Omental fat pad (tissue), 3 donors: ENCODE measurements at regions not wholly inside any gene's neighbourhood (a gene's known extent, or its start where the extent isn't known, plus 50 kb on each side); places are given as distances from the start of the nearest gene placed in this dataset.

Experiments
- ATAC-seq: fragments of 150-250 bp; one replicate; pipeline ENCODE4 v1.9.1; 2016; ENCODE audit warnings: mild to moderate bottlenecking, moderate library complexity; ENCODE audit not compliant: low FRiP score
- DNase-seq: peaks from one replicate; pipeline ENCODE4 v3.0.0-alpha.2; 2019; ENCODE audit warnings: low spot score
- TF ChIP-seq, protein P1 (sequence below), 3 donors: fragments of 450-650 bp; IDR thresholded peaks; one replicate each; pipeline ENCODE4 v1.5.1; 2016 to 2017; ENCODE audit warnings: antibody characterized with exemption in 3 of 3, mild to moderate bottlenecking in 3 of 3, moderate library complexity in 2 of 3

DNA sequence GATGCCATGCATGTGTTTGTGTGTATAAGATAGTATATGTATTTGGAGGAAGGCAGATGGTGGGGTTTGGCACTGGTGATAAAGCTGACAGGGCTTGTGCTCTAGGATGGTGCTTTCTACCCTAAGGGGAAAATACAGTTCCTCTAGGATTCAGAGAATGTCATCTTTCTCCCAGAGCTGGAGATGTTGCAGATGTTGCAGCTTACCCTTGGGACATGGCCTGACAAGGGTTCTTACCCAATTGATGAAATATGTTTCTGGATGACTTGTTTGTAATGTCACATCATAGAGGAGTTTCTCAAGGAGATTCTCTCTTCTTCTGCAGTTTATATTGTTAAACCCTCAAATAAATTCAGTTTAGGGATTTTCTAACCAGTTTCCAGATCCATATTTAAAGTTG is 52.5 kb upstream of the PITX2 start:
- TF ChIP-seq, protein P1, sequence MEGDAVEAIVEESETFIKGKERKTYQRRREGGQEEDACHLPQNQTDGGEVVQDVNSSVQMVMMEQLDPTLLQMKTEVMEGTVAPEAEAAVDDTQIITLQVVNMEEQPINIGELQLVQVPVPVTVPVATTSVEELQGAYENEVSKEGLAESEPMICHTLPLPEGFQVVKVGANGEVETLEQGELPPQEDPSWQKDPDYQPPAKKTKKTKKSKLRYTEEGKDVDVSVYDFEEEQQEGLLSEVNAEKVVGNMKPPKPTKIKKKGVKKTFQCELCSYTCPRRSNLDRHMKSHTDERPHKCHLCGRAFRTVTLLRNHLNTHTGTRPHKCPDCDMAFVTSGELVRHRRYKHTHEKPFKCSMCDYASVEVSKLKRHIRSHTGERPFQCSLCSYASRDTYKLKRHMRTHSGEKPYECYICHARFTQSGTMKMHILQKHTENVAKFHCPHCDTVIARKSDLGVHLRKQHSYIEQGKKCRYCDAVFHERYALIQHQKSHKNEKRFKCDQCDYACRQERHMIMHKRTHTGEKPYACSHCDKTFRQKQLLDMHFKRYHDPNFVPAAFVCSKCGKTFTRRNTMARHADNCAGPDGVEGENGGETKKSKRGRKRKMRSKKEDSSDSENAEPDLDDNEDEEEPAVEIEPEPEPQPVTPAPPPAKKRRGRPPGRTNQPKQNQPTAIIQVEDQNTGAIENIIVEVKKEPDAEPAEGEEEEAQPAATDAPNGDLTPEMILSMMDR (IDR thresholded peaks at IDR 0.05), result no peak

DNA sequence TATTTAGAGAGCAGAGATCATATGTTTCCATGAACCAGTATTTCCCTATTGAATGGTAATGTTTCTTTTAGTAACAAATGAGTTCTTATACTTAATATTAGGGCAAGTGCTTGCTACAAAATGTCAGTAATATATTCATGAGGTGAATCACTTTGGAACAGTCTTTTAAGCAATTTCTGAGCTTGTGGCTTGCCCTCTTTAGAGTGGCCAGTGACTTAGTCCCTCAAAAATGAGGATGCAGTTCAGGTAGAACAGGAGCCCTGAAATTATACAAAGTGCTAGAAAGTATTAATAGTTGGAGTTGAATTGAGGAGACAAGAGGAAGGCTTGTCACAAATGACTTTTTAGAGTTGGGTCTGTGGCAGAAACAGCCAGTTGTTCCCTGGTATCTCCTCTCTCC is 53.4 kb upstream of the PITX2 start:
- DNase-seq (no peak), ATAC-seq (no peak)
- TF ChIP-seq, protein P1 (IDR thresholded peaks at IDR 0.05), result no peak

More for the DNA sequence above, 52.5 kb upstream of the PITX2 start:
- ATAC-seq (no peak), DNase-seq (no peak)

DNA sequence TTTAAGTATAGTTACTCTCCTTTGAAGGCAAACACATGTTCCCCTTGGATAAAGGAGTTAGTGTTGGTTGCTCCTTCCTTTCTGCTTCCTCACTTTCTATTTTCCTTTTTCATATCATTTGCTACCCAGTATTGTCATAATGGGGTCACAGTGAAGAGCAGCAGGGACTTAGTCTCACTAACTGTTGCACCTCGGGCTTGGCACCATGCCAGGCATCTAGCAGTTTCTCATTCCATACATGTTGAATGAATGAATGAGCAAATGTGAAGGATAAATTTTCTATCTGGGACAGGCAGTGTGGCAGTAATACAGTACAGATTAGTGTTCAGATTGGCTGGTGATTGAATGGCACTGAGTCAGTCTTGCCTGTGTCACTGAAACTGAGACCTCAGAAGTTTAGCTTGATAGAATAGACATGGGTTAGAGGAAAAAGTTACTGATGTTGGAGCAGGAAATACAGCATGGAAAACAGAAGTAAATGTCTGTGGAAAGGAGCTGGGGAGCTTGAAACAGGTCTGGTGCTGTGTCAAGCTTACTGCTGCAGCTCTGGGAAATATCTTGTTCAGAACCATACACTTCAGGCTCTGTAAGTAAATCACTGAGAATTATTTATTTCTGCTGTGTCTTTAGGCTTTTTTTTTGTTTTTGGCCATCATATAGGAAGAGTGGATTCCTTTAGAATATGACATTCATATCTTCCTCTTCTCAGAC is 55.8 kb upstream of the PITX2 start:
- no peak for DNase-seq
- ATAC-seq, result no peak
- TF ChIP-seq, protein P1 (IDR thresholded peaks at IDR 0.05), result no peak

DNA sequence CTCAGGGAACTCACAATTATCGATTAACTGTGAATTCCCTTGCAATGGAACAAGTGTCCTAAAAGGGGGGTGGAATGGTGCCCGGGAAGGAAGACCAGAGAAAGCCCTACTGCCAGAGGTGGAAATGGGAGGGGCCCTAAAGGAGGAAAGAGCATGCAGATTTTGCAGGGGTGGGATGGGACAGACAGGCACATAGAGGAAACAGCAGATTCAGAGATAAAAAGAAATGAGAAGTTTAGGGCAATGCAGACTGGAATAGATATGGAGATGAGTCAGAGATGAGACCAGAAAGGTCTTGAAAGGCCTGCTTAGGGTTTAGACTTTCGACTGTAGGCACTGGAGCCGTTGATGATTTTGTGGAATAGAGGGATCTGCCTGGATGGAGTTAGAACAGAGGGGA is 57.4 kb upstream of the PITX2 start:
- no peak for DNase-seq
- TF ChIP-seq, protein P1 (IDR thresholded peaks at IDR 0.05), result no peak

DNA sequence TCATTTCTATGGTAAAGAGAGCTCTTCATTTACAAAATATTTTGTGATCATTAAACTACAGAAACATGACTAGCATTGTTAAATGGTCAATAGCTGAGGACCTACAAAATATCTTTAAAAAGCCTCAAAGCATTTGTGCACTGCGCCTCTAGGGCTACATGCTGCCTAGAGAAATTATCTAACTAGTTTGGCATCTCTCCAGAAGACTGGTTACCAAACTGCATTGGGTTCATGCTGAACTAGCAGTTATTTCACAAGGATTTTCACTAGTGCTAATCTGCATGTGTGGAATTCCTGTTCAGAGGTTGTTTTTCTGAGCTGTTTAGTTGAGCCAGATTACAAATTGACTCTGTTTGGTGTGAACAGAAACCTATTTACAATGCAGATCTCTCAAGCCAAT is 58.5 kb upstream of the PITX2 start:
- DNase-seq (no peak), ATAC-seq (no peak)
- TF ChIP-seq, protein P1 (IDR thresholded peaks at IDR 0.05), result no peak

More for the DNA sequence above, 57.4 kb upstream of the PITX2 start:
- ATAC-seq, result no peak

DNA sequence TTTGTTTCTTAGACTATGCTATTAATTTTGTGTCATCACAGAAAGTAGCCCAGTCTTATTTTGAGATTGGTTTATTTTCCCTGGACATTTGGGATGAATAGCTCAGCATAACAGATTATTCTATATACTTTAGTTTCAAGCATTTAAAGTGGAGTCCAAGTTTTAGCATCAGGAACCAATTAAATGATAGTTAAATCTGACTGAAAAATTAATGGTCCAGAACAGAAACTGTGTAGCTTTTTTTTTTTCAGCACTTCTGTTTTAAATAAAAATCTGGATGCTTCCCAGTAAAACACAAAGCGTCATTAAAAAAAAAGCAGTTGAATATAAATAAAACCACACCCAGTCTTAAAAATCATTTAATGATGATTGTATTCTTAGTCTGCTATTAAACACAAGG is 59.4 kb upstream of the PITX2 start:
- ATAC-seq (no peak), DNase-seq (no peak)
- TF ChIP-seq, protein P1 (IDR thresholded peaks at IDR 0.05), result no peak

DNA sequence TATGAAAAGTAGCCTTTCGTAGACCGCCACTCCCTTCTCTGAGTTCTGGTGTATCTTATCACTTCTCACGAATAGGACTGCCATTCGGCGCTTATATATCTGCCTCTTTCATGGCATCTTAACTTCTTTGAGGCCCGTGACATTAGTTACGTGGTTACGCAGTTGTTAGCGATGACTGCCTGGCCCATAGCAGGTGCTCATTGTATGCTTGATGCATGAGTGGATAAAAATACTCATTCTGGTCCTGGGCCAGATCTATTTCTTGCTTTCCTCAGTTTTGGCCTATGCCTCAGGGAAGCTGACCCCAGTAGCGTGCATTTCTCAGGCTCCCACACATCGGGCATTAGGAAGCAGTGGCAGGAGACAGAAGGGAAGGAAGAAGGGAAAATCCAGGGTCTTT is 60.7 kb upstream of the PITX2 start:
- TF ChIP-seq, protein P1 (IDR thresholded peaks at IDR 0.05), result no peak
- no peak for DNase-seq
- no peak for ATAC-seq
